ENCODE measurements at regions not wholly inside any gene's neighbourhood (a gene's known extent, or its start where the extent isn't known, plus 50 kb on each side); places are given as distances from the start of the nearest gene placed in this dataset.

DNA sequence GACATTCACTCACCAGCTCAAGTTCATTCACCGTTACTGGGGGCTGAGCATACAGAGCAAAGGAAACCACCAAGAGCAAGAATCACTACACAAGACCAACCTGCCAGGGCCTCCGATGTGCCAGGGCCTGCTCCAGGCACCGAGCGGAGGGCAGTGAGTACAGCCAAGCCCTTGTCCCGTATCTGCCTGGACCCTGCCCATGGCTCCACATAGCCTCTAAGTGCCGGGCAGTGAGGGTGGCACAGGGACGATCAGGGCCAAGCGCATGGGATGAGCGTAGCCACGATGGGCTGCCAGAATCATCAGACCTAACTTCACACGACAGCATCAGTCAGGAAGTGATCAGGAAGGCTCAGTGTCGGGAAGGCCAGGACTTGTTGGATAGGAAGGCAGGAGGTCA is 199.6 kb downstream of the BCL11B start:
- Histone ChIP-seq H3K4me3 (no peak overlapping the region), H3K27me3 (ENCODE audit: control insufficient read depth in 3 of 3, insufficient read depth in 3 of 3, low read length in 2 of 3) (no peaks in the 10 kb centered on the region), H3K9ac (ENCODE audit: insufficient read depth in 1 of 2, low read length in 2 of 2) (no peak overlapping the region), H3K4me1 (ENCODE audit: control insufficient read depth in 5 of 5, insufficient read depth in 5 of 5, low read length in 5 of 5) (peaks cover 0 to 8% (median 0%) of the 10 kb centered on the region in 5 donors), H3K27ac (ENCODE audit: low read depth in 1 of 2, low read length in 1 of 2) (no peak overlapping the region), H3K36me3 (ENCODE audit: control insufficient read depth in 4 of 4, insufficient read depth in 4 of 4, low read length in 4 of 4) (no peaks in the 10 kb centered on the region), H3K9me3 (ENCODE audit: control insufficient read depth in 4 of 4, insufficient read depth in 3 of 4, low read length in 3 of 4) (peaks cover 0 to 17% (median 0%) of the 10 kb centered on the region in 4 donors)
- no peak for DNase-seq
- ATAC-seq (ENCODE audit: insufficient read depth, low FRiP score): no peak
- TF ChIP-seq CTCF (IDR thresholded peaks at IDR 0.05; ENCODE audit: control extremely low read depth, extremely low read depth): no peak
- WGBS, 2 donors: 87 to 89% methylated on average over 12 of the region's 12 CpGs

- ATAC-seq (ENCODE audit: insufficient read depth, low FRiP score) (no peak), DNase-seq (no peak)
- Histone ChIP-seq H3K27me3 (ENCODE audit: control insufficient read depth in 3 of 3, insufficient read depth in 3 of 3, low read length in 2 of 3) (no peaks in the 10 kb centered on the region), H3K27ac (ENCODE audit: low read depth in 1 of 2, low read length in 1 of 2) (no peak overlapping the region), H3K4me3 (no peak overlapping the region), H3K36me3 (ENCODE audit: control insufficient read depth in 4 of 4, insufficient read depth in 4 of 4, low read length in 4 of 4) (no peaks in the 10 kb centered on the region), H3K4me1 (ENCODE audit: control insufficient read depth in 5 of 5, insufficient read depth in 5 of 5, low read length in 5 of 5) (peaks cover 0 to 8% (median 0%) of the 10 kb centered on the region in 5 donors), H3K9me3 (ENCODE audit: control insufficient read depth in 4 of 4, insufficient read depth in 3 of 4, low read length in 3 of 4) (peaks cover 0 to 16% (median 0%) of the 10 kb centered on the region in 4 donors), H3K9ac (ENCODE audit: insufficient read depth in 1 of 2, low read length in 2 of 2) (no peak overlapping the region)
- no peak for TF ChIP-seq CTCF (IDR thresholded peaks at IDR 0.05; ENCODE audit: control extremely low read depth, extremely low read depth)
- 80 to 85% methylated on average over 6 of the region's 6 CpGs for WGBS, 2 donors
Measured at GRCh38 chr14:99072956-99073355, 199.0 kb downstream of the BCL11B start.

- Histone ChIP-seq H3K9ac (ENCODE audit: insufficient read depth in 1 of 2, low read length in 2 of 2) (no peak overlapping the region), H3K4me3 (no peak overlapping the region), H3K9me3 (ENCODE audit: control insufficient read depth in 4 of 4, insufficient read depth in 3 of 4, low read length in 3 of 4) (peaks cover 0 to 14% (median 0%) of the 10 kb centered on the region in 4 donors), H3K27me3 (ENCODE audit: control insufficient read depth in 3 of 3, insufficient read depth in 3 of 3, low read length in 2 of 3) (no peaks in the 10 kb centered on the region), H3K4me1 (ENCODE audit: control insufficient read depth in 5 of 5, insufficient read depth in 5 of 5, low read length in 5 of 5) (peaks cover 0 to 8% (median 0%) of the 10 kb centered on the region in 5 donors), H3K36me3 (ENCODE audit: control insufficient read depth in 4 of 4, insufficient read depth in 4 of 4, low read length in 4 of 4) (no peaks in the 10 kb centered on the region), H3K27ac (ENCODE audit: low read depth in 1 of 2, low read length in 1 of 2) (no peak overlapping the region)
- WGBS, 2 donors: 58 to 77% methylated on average over 6 of the region's 6 CpGs
- no peak for TF ChIP-seq CTCF (IDR thresholded peaks at IDR 0.05; ENCODE audit: control extremely low read depth, extremely low read depth)
- DNase-seq: peak; percentile 8 to 74 (median 42)
- ATAC-seq (ENCODE audit: insufficient read depth, low FRiP score): no peak
Measured at GRCh38 chr14:99073431-99073830, 198.6 kb downstream of the BCL11B start.

DNA sequence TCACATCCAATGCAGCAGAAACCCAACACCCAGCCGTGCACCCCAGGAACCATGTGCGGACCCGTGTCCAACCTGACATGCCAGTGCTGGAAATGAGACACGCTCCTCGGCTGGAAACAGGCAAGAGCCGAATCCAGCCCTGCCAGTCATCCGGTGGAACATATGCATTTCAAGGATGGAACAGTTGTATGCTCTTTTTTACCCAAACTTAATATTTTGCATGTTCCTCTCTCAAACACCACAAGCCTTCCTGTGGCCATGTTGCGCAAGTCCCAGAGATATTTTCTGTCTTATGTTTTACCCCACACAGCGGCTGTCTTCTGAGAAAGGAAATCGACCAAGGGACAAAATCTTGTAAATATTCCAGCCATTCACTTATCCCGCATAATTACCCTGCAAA is 196.9 kb downstream of the BCL11B start:
- DNase-seq (peak in 2 of 3 donors; percentile 54 to 69), ATAC-seq (ENCODE audit: insufficient read depth, low FRiP score) (no peak)
- no peak overlapping the region for H3K4me3 ChIP-seq
- H3K27ac ChIP-seq (ENCODE audit: low read depth in 1 of 2, low read length in 1 of 2): no peak overlapping the region
- no peak for TF ChIP-seq CTCF (IDR thresholded peaks at IDR 0.05; ENCODE audit: control extremely low read depth, extremely low read depth)
- no peak overlapping the region for H3K9ac ChIP-seq (ENCODE audit: insufficient read depth in 1 of 2, low read length in 2 of 2)
- H3K9me3 ChIP-seq (ENCODE audit: control insufficient read depth in 4 of 4, insufficient read depth in 3 of 4, low read length in 3 of 4): peaks cover 0 to 22% (median 0%) of the 10 kb centered on the region in 4 donors
- peaks cover 0 to 8% (median 0%) of the 10 kb centered on the region in 5 donors for H3K4me1 ChIP-seq (ENCODE audit: control insufficient read depth in 5 of 5, insufficient read depth in 5 of 5, low read length in 5 of 5)
- H3K27me3 ChIP-seq (ENCODE audit: control insufficient read depth in 3 of 3, insufficient read depth in 3 of 3, low read length in 2 of 3): no peaks in the 10 kb centered on the region
- no peaks in the 10 kb centered on the region for H3K36me3 ChIP-seq (ENCODE audit: control insufficient read depth in 4 of 4, insufficient read depth in 4 of 4, low read length in 4 of 4)
- WGBS, 2 donors: 61 to 67% methylated on average over 11 of the region's 11 CpGs

Measured in lung (tissue), 11 donors.